SK-N-SH treated with all-trans-retinoic acid at 6 μM for 48 hours (cell line): ENCODE measurements at regions not wholly inside any gene's neighbourhood (a gene's known extent, or its start where the extent isn't known, plus 50 kb on each side); places are given as distances from the start of the nearest gene placed in this dataset.

Experiments used
- ATAC-seq: fragments of 200-7000 bp; cut with Tn5 transposase; 3 replicates; pipeline ENCODE4 v1.9.1; 2020; ENCODE audit warnings: mild to moderate bottlenecking, moderate library complexity
- ARNTL ChIP-seq: fragments of 450-650 bp; formaldehyde crosslinking; IDR thresholded peaks from 2 replicates; pipeline ENCODE4 v1.5.0; 2020; ENCODE audit warnings: low read depth, mild to moderate bottlenecking, moderate library complexity, borderline replicate concordance
- BACH2 ChIP-seq: fragments of 250-450 bp; sonication (Bioruptor Pico); IDR thresholded peaks from 2 replicates; pipeline ENCODE4 v1.9.0; 2021; ENCODE audit warnings: mild to moderate bottlenecking, borderline replicate concordance
- CSDC2 ChIP-seq: fragments of 250-450 bp; sonication (Bioruptor Pico); IDR thresholded peaks from 2 replicates; pipeline ENCODE4 v1.5.0; 2020; ENCODE audit warnings: mild to moderate bottlenecking, moderate library complexity
- GLIS3 ChIP-seq: fragments of 250-450 bp; sonication (Bioruptor Pico); IDR thresholded peaks from 2 replicates; pipeline ENCODE4 v1.5.0; 2020; ENCODE audit warnings: mild to moderate bottlenecking, moderate library complexity
- ISL1 ChIP-seq: fragments of 250-450 bp; sonication (Bioruptor Pico); IDR thresholded peaks from 2 replicates; pipeline ENCODE4 v2.1.2; 2022; ENCODE audit warnings: mild to moderate bottlenecking, moderate library complexity
- PATZ1 ChIP-seq: fragments of 250-450 bp; sonication (Bioruptor Pico); IDR thresholded peaks from 2 replicates; pipeline ENCODE4 v1.8.0; 2020; ENCODE audit warnings: mild to moderate bottlenecking, moderate library complexity, borderline replicate concordance
- PPARA ChIP-seq: fragments of 250-450 bp; sonication (Bioruptor Pico); IDR thresholded peaks from 2 replicates; pipeline ENCODE4 v1.5.0; 2020; ENCODE audit warnings: mild to moderate bottlenecking, borderline replicate concordance
- RARB ChIP-seq: fragments of 250-450 bp; sonication (Bioruptor Pico); IDR thresholded peaks from 2 replicates; pipeline ENCODE4 v1.8.0; 2021; ENCODE audit warnings: mild to moderate bottlenecking, moderate library complexity
- SNAI2 ChIP-seq: fragments of 250-450 bp; sonication (Bioruptor Pico); IDR thresholded peaks from 2 replicates; pipeline ENCODE4 v1.5.0; 2020; ENCODE audit warnings: mild to moderate bottlenecking, moderate library complexity
- TCF4 ChIP-seq: fragments of 250-450 bp; sonication (Bioruptor Pico); IDR thresholded peaks from 2 replicates; pipeline ENCODE4 v1.8.0; 2021; ENCODE audit warnings: mild to moderate bottlenecking, moderate library complexity, borderline replicate concordance
- TOX ChIP-seq: fragments of 250-450 bp; sonication (Bioruptor Pico); IDR thresholded peaks from 2 replicates; pipeline ENCODE4 v1.8.0; 2021; ENCODE audit warnings: mild to moderate bottlenecking, moderate library complexity, borderline replicate concordance
- ZC3H10 ChIP-seq: fragments of 250-450 bp; sonication (Bioruptor Pico); IDR thresholded peaks from 2 replicates; pipeline ENCODE4 v1.5.1; 2021; ENCODE audit warnings: mild to moderate bottlenecking, moderate library complexity
- ZFP3 ChIP-seq: fragments of 250-450 bp; sonication (Bioruptor Pico); IDR thresholded peaks from 2 replicates; pipeline ENCODE4 v1.5.0; 2020; ENCODE audit warnings: mild to moderate bottlenecking, moderate library complexity
- ZFP30 ChIP-seq: fragments of 450-650 bp; formaldehyde crosslinking; IDR thresholded peaks from 2 replicates; pipeline ENCODE4 v1.5.0; 2022; ENCODE audit warnings: mild to moderate bottlenecking, moderate library complexity
- ZNF565 ChIP-seq: fragments of 450-650 bp; formaldehyde crosslinking; conservative IDR thresholded peaks from 2 replicates; pipeline ENCODE4 v1.5.0; 2020; ENCODE audit warnings: low read depth, mild to moderate bottlenecking, moderate library complexity
- ZNF70 ChIP-seq: fragments of 450-650 bp; formaldehyde crosslinking; IDR thresholded peaks from 2 replicates; pipeline ENCODE4 v1.5.0; 2020; ENCODE audit warnings: mild to moderate bottlenecking, moderate library complexity
- ZNF8 ChIP-seq: fragments of 450-650 bp; formaldehyde crosslinking; IDR thresholded peaks from 2 replicates; pipeline ENCODE4 v1.5.0; 2020; ENCODE audit warnings: mild to moderate bottlenecking, moderate library complexity
- TF ChIP-seq, protein P1 (sequence below): fragments of 250-450 bp; sonication (Bioruptor Pico); IDR thresholded peaks from 2 replicates; pipeline ENCODE4 v1.5.1; 2020; ENCODE audit warnings: low read depth, mild to moderate bottlenecking, moderate library complexity
- TF ChIP-seq, protein P2 (sequence below): fragments of 250-450 bp; sonication (Bioruptor Pico); IDR thresholded peaks from 2 replicates; pipeline ENCODE4 v1.5.0; 2020; ENCODE audit warnings: mild to moderate bottlenecking, moderate library complexity
- TF ChIP-seq, protein P3 (sequence below): fragments of 250-450 bp; sonication (Bioruptor Pico); IDR thresholded peaks from 2 replicates; pipeline ENCODE4 v1.5.1; 2021; ENCODE audit warnings: mild to moderate bottlenecking, moderate library complexity
- TF ChIP-seq, protein P4 (sequence below): fragments of 250-450 bp; sonication (Bioruptor Pico); IDR thresholded peaks from 2 replicates; pipeline ENCODE4 v1.8.0; 2021; ENCODE audit warnings: low read depth, mild to moderate bottlenecking, moderate library complexity, borderline replicate concordance

- TF ChIP-seq, protein P1, sequence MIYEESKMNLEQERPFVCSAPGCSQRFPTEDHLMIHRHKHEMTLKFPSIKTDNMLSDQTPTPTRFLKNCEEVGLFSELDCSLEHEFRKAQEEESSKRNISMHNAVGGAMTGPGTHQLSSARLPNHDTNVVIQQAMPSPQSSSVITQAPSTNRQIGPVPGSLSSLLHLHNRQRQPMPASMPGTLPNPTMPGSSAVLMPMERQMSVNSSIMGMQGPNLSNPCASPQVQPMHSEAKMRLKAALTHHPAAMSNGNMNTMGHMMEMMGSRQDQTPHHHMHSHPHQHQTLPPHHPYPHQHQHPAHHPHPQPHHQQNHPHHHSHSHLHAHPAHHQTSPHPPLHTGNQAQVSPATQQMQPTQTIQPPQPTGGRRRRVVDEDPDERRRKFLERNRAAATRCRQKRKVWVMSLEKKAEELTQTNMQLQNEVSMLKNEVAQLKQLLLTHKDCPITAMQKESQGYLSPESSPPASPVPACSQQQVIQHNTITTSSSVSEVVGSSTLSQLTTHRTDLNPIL = no peak
- TF ChIP-seq, protein P2, sequence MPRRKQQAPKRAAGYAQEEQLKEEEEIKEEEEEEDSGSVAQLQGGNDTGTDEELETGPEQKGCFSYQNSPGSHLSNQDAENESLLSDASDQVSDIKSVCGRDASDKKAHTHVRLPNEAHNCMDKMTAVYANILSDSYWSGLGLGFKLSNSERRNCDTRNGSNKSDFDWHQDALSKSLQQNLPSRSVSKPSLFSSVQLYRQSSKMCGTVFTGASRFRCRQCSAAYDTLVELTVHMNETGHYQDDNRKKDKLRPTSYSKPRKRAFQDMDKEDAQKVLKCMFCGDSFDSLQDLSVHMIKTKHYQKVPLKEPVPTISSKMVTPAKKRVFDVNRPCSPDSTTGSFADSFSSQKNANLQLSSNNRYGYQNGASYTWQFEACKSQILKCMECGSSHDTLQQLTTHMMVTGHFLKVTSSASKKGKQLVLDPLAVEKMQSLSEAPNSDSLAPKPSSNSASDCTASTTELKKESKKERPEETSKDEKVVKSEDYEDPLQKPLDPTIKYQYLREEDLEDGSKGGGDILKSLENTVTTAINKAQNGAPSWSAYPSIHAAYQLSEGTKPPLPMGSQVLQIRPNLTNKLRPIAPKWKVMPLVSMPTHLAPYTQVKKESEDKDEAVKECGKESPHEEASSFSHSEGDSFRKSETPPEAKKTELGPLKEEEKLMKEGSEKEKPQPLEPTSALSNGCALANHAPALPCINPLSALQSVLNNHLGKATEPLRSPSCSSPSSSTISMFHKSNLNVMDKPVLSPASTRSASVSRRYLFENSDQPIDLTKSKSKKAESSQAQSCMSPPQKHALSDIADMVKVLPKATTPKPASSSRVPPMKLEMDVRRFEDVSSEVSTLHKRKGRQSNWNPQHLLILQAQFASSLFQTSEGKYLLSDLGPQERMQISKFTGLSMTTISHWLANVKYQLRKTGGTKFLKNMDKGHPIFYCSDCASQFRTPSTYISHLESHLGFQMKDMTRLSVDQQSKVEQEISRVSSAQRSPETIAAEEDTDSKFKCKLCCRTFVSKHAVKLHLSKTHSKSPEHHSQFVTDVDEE (CRISPR knock-in tag) = no peak
- TF ChIP-seq SNAI2 (CRISPR knock-in tag) (no peak), GLIS3 (CRISPR knock-in tag) (no peak), BACH2 (CRISPR knock-in tag) (no peak), ZNF70 (CRISPR knock-in tag) (no peak), ZFP30 (CRISPR knock-in tag) (no peak), TOX (CRISPR knock-in tag) (no peak), ZFP3 (CRISPR knock-in tag) (no peak), RARB (no peak), TCF4 (CRISPR knock-in tag) (no peak), ZNF8 (CRISPR knock-in tag) (no peak), PPARA (CRISPR knock-in tag) (no peak), ISL1 (CRISPR knock-in tag) (no peak), ZNF565 (CRISPR knock-in tag) (no peak), ZC3H10 (CRISPR knock-in tag) (no peak), ARNTL (no peak), PATZ1 (no peak), CSDC2 (CRISPR knock-in tag) (no peak)
- TF ChIP-seq, protein P3, sequence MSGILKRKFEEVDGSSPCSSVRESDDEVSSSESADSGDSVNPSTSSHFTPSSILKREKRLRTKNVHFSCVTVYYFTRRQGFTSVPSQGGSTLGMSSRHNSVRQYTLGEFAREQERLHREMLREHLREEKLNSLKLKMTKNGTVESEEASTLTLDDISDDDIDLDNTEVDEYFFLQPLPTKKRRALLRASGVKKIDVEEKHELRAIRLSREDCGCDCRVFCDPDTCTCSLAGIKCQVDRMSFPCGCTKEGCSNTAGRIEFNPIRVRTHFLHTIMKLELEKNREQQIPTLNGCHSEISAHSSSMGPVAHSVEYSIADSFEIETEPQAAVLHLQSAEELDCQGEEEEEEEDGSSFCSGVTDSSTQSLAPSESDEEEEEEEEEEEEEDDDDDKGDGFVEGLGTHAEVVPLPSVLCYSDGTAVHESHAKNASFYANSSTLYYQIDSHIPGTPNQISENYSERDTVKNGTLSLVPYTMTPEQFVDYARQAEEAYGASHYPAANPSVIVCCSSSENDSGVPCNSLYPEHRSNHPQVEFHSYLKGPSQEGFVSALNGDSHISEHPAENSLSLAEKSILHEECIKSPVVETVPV (CRISPR knock-in tag) = no peak
Measured at GRCh38 chr1:79531790-79532189, 525.3 kb upstream of the ADGRL4 start.

GRCh38 chr1:79530476-79530875, 523.9 kb upstream of the ADGRL4 start:
- ATAC-seq = no peak
- TF ChIP-seq ZNF565 (CRISPR knock-in tag) = no peak
- TF ChIP-seq BACH2 (CRISPR knock-in tag) = no peak
- TF ChIP-seq ISL1 (CRISPR knock-in tag) = no peak

More at GRCh38 chr1:79531790-79532189, 525.3 kb upstream of the ADGRL4 start:
- no peak for ATAC-seq

GRCh38 chr1:79530055-79530454, 523.5 kb upstream of the ADGRL4 start:
- ATAC-seq = no peak
- TF ChIP-seq, protein P4, sequence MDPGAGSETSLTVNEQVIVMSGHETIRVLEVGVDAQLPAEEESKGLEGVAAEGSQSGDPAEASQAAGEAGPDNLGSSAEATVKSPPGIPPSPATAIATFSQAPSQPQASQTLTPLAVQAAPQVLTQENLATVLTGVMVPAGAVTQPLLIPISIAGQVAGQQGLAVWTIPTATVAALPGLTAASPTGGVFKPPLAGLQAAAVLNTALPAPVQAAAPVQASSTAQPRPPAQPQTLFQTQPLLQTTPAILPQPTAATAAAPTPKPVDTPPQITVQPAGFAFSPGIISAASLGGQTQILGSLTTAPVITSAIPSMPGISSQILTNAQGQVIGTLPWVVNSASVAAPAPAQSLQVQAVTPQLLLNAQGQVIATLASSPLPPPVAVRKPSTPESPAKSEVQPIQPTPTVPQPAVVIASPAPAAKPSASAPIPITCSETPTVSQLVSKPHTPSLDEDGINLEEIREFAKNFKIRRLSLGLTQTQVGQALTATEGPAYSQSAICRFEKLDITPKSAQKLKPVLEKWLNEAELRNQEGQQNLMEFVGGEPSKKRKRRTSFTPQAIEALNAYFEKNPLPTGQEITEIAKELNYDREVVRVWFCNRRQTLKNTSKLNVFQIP (CRISPR knock-in tag) = no peak
- TF ChIP-seq PPARA (CRISPR knock-in tag) (no peak), ARNTL (no peak)
- TF ChIP-seq, protein P3 (CRISPR knock-in tag) = no peak
- TF ChIP-seq, protein P1 = no peak
- TF ChIP-seq, protein P2 (CRISPR knock-in tag) = no peak
